BLaER1 (cell line): ENCODE measurements at regions not wholly inside any gene's neighbourhood (a gene's known extent, or its start where the extent isn't known, plus 50 kb on each side); places are given as distances from the start of the nearest gene placed in this dataset.
A peak's percentile ranks its signal among the peaks of the same experiment; 100 is the strongest.

Source experiments
- H3K27ac ChIP-seq: shearing (Covaris generic); formaldehyde crosslinking; 2 replicates; pipeline ENCODE4 v1.8.1; 2022
- H3K27me3 ChIP-seq: shearing (Covaris generic); formaldehyde crosslinking; 2 replicates; pipeline ENCODE4 v1.8.1; 2022
- H3K36me3 ChIP-seq: shearing (Covaris generic); formaldehyde crosslinking; 2 replicates; pipeline ENCODE4 v1.8.1; 2022
- H3K4me1 ChIP-seq: shearing (Covaris generic); formaldehyde crosslinking; 2 replicates; pipeline ENCODE4 v1.8.1; 2022
- H3K4me2 ChIP-seq: shearing (Covaris generic); formaldehyde crosslinking; 2 replicates; pipeline ENCODE4 v1.8.1; 2022
- H3K4me3 ChIP-seq: shearing (Covaris generic); formaldehyde crosslinking; 2 replicates; pipeline ENCODE4 v1.8.1; 2022
- H3K9ac ChIP-seq: shearing (Covaris generic); formaldehyde crosslinking; 2 replicates; pipeline ENCODE4 v1.8.1; 2022
- H3K9me3 ChIP-seq: shearing (Covaris generic); formaldehyde crosslinking; 2 replicates; pipeline ENCODE4 v1.8.1; 2022
- H4K20me1 ChIP-seq: shearing (Covaris generic); formaldehyde crosslinking; 2 replicates; pipeline ENCODE4 v1.8.1; 2022
- Cebpa-rat ChIP-seq: shearing (Covaris generic); IDR thresholded peaks from 2 replicates; pipeline ENCODE4 v1.8.1; 2022

GRCh38 chr6:154653385-154653784 is 79.8 kb upstream of the SCAF8 start:
- H3K9me3 ChIP-seq = peaks cover 21% of the 10 kb centered on the region
- H3K4me3 ChIP-seq = no peak overlapping the region
- TF ChIP-seq Cebpa-rat = no peak
- peaks cover 39% of the 10 kb centered on the region for H3K4me1 ChIP-seq
- peak overlapping the region; percentile 64 for H3K4me2 ChIP-seq
- peak overlapping the region; percentile 33; the same call in 1 of the 2 replicates for H3K27ac ChIP-seq
- H3K36me3 ChIP-seq = no peaks in the 10 kb centered on the region
- H3K9ac ChIP-seq = no peak overlapping the region
- H3K27me3 ChIP-seq = no peaks in the 10 kb centered on the region
- H4K20me1 ChIP-seq = no peaks in the 10 kb centered on the region

GRCh38 chr6:154653853-154654252 is 79.4 kb upstream of the SCAF8 start:
- Histone ChIP-seq H3K27ac (0 out of 2 replicates have a peak overlapping the region, but pooled peaks have one; percentile 33), H3K9me3 (peaks cover 21% of the 10 kb centered on the region), H3K27me3 (no peaks in the 10 kb centered on the region), H3K4me2 (peak overlapping the region; percentile 64; the same call in 1 of the 2 replicates), H3K4me3 (no peak overlapping the region), H4K20me1 (no peaks in the 10 kb centered on the region), H3K9ac (no peak overlapping the region), H3K4me1 (peaks cover 39% of the 10 kb centered on the region), H3K36me3 (no peaks in the 10 kb centered on the region)
- no peak for TF ChIP-seq Cebpa-rat

GRCh38 chr6:154656660-154657059 is 76.6 kb upstream of the SCAF8 start:
- Histone ChIP-seq H3K4me2 (no peak overlapping the region), H3K4me3 (no peak overlapping the region), H3K9ac (no peak overlapping the region), H4K20me1 (no peaks in the 10 kb centered on the region), H3K9me3 (peaks cover 13% of the 10 kb centered on the region), H3K27me3 (no peaks in the 10 kb centered on the region), H3K36me3 (no peaks in the 10 kb centered on the region), H3K27ac (no peak overlapping the region), H3K4me1 (peaks cover 26% of the 10 kb centered on the region)
- TF ChIP-seq Cebpa-rat = no peak

GRCh38 chr6:154661768-154662167 is 71.4 kb upstream of the SCAF8 start:
- Histone ChIP-seq H3K27me3 (no peaks in the 10 kb centered on the region), H3K4me1 (0 out of 2 replicates have a peak, but pooled peaks cover 5% of the 10 kb centered on the region), H3K9me3 (no peaks in the 10 kb centered on the region), H3K4me2 (no peak overlapping the region), H3K27ac (no peak overlapping the region), H3K36me3 (no peaks in the 10 kb centered on the region), H4K20me1 (no peaks in the 10 kb centered on the region), H3K9ac (no peak overlapping the region), H3K4me3 (no peak overlapping the region)
- TF ChIP-seq Cebpa-rat = no peak

GRCh38 chr6:154664287-154664686 is 68.9 kb upstream of the SCAF8 start:
- Histone ChIP-seq H3K27ac (no peak overlapping the region), H3K36me3 (no peaks in the 10 kb centered on the region), H3K4me1 (0 out of 2 replicates have a peak, but pooled peaks cover 5% of the 10 kb centered on the region), H4K20me1 (no peaks in the 10 kb centered on the region), H3K9ac (no peak overlapping the region), H3K4me2 (no peak overlapping the region), H3K9me3 (no peaks in the 10 kb centered on the region), H3K27me3 (no peaks in the 10 kb centered on the region), H3K4me3 (no peak overlapping the region)
- no peak for TF ChIP-seq Cebpa-rat

- no peaks in the 10 kb centered on the region for H4K20me1 ChIP-seq
- no peak overlapping the region for H3K4me3 ChIP-seq
- H3K27ac ChIP-seq = no peak overlapping the region
- H3K9me3 ChIP-seq = no peaks in the 10 kb centered on the region
- no peaks in the 10 kb centered on the region for H3K27me3 ChIP-seq
- H3K9ac ChIP-seq = no peak overlapping the region
- no peak for TF ChIP-seq Cebpa-rat
- H3K4me1 ChIP-seq = 0 out of 2 replicates have a peak, but pooled peaks cover 5% of the 10 kb centered on the region
- no peak overlapping the region for H3K4me2 ChIP-seq
- H3K36me3 ChIP-seq = no peaks in the 10 kb centered on the region
These were observed 65.1 kb upstream of the SCAF8 start for GRCh38 chr6:154668156-154668555.

- H3K4me1 ChIP-seq = no peaks in the 10 kb centered on the region
- no peak for TF ChIP-seq Cebpa-rat
- no peaks in the 10 kb centered on the region for H3K36me3 ChIP-seq
- H3K9me3 ChIP-seq = no peaks in the 10 kb centered on the region
- no peak overlapping the region for H3K27ac ChIP-seq
- H4K20me1 ChIP-seq = no peaks in the 10 kb centered on the region
- no peak overlapping the region for H3K4me3 ChIP-seq
- no peak overlapping the region for H3K9ac ChIP-seq
- H3K4me2 ChIP-seq = no peak overlapping the region
- H3K27me3 ChIP-seq = no peaks in the 10 kb centered on the region
These were observed 61.1 kb upstream of the SCAF8 start for GRCh38 chr6:154672086-154672485.

GRCh38 chr6:154673919-154674318 is 59.3 kb upstream of the SCAF8 start:
- H3K9ac ChIP-seq = no peak overlapping the region
- H3K4me3 ChIP-seq = no peak overlapping the region
- H3K36me3 ChIP-seq = no peaks in the 10 kb centered on the region
- no peaks in the 10 kb centered on the region for H4K20me1 ChIP-seq
- no peaks in the 10 kb centered on the region for H3K4me1 ChIP-seq
- TF ChIP-seq Cebpa-rat = no peak
- no peak overlapping the region for H3K4me2 ChIP-seq
- H3K27ac ChIP-seq = no peak overlapping the region
- H3K9me3 ChIP-seq = no peaks in the 10 kb centered on the region
- no peaks in the 10 kb centered on the region for H3K27me3 ChIP-seq

GRCh38 chr6:154675602-154676088 is 57.6 kb upstream of the SCAF8 start:
- no peaks in the 10 kb centered on the region for H3K4me1 ChIP-seq
- no peaks in the 10 kb centered on the region for H3K9me3 ChIP-seq
- H3K4me2 ChIP-seq = no peak overlapping the region
- H3K27me3 ChIP-seq = no peaks in the 10 kb centered on the region
- no peak overlapping the region for H3K27ac ChIP-seq
- TF ChIP-seq Cebpa-rat = no peak
- no peak overlapping the region for H3K9ac ChIP-seq
- no peaks in the 10 kb centered on the region for H3K36me3 ChIP-seq
- H3K4me3 ChIP-seq = no peak overlapping the region
- no peaks in the 10 kb centered on the region for H4K20me1 ChIP-seq

GRCh38 chr6:154682633-154683125 is 50.5 kb upstream of the SCAF8 start:
- Histone ChIP-seq H3K4me1 (peaks cover 15% of the 10 kb centered on the region), H3K27ac (no peak overlapping the region), H3K4me2 (no peak overlapping the region), H3K27me3 (no peaks in the 10 kb centered on the region), H3K4me3 (no peak overlapping the region), H3K36me3 (no peaks in the 10 kb centered on the region), H3K9ac (no peak overlapping the region), H3K9me3 (peaks cover 16% of the 10 kb centered on the region; the same call in 1 of the 2 replicates), H4K20me1 (no peaks in the 10 kb centered on the region)
- no peak for TF ChIP-seq Cebpa-rat
